CD4-positive, alpha-beta T cell (primary cell): ENCODE measurements at regions not wholly inside any gene's neighbourhood (a gene's known extent, or its start where the extent isn't known, plus 50 kb on each side); places are given as distances from the start of the nearest gene placed in this dataset.

Experiments
- ATAC-seq: fragments of 200-7000 bp; cut with Tn5 transposase; one replicate; pipeline ENCODE4 v1.10.0; 2022; ENCODE audit warnings: mild to moderate bottlenecking; ENCODE audit not compliant: poor library complexity
- CTCF ChIA-PET: fragments of 350-600 bp; sonication (Branson Sonifier 250); formaldehyde crosslinking; loops from one replicate; lab custom pipeline; 2021; ENCODE audit warnings: antibody characterized with exemption, inconsistent platforms; lab: Charles Lee
- POLR2A ChIA-PET: fragments of 350-600 bp; sonication (Branson Sonifier 250); formaldehyde crosslinking; loops from one replicate; lab custom pipeline; 2021; ENCODE audit warnings: antibody characterized with exemption, inconsistent platforms; lab: Charles Lee
- DNase-seq, 14 experiments: peaks; one replicate each; pipeline ENCODE4 v3.0.0-alpha.2; 2013 to 2020; ENCODE audit warnings: mixed read lengths in 2 of 14
- H3K27ac ChIP-seq, 2 donors: one replicate each; pipeline versions ENCODE4 v1.5.1 to v1.7.0; 2013; ENCODE audit warnings: low read length in 2 of 2, low read depth in 1 of 2, mild to moderate bottlenecking in 1 of 2
- H3K27me3 ChIP-seq, 2 experiments: 1 replicate in 1 of 2; 2 replicates in 1 of 2; pipeline versions ENCODE4 v1.6.1 to v1.7.0; 2013; ENCODE audit warnings: low read length in 2 of 2, control low read depth in 1 of 2, mild to moderate bottlenecking in 1 of 2, moderate library complexity in 1 of 2; ENCODE audit not compliant: insufficient read depth in 2 of 2, control insufficient read depth in 1 of 2
- H3K36me3 ChIP-seq: one replicate; pipeline ENCODE4 v1.6.1; 2013; ENCODE audit warnings: low read length, control low read depth; ENCODE audit not compliant: insufficient read depth
- H3K4me1 ChIP-seq: one replicate; pipeline ENCODE4 v1.6.1; 2013; ENCODE audit warnings: low read length, control low read depth; ENCODE audit not compliant: insufficient read depth
- H3K4me3 ChIP-seq: one replicate; pipeline ENCODE4 v1.5.1; 2013; ENCODE audit warnings: mild to moderate bottlenecking, low read length, moderate library complexity
- H3K9me3 ChIP-seq, 2 experiments: 1 replicate in 1 of 2; 2 replicates in 1 of 2; pipeline versions ENCODE4 v1.6.1 to v1.7.0; 2013; ENCODE audit warnings: low read length in 2 of 2, mild to moderate bottlenecking in 2 of 2, control low read depth in 1 of 2, moderate library complexity in 1 of 2; ENCODE audit not compliant: control insufficient read depth in 1 of 2, insufficient read depth in 1 of 2
- H3K27ac Mint-ChIP-seq: one replicate; pipeline ENCODE4 v1.8.0; 2020; ENCODE audit warnings: mixed read lengths
- H3K27me3 Mint-ChIP-seq: one replicate; pipeline ENCODE4 v1.8.0; 2021; ENCODE audit warnings: mixed read lengths
- H3K36me3 Mint-ChIP-seq: one replicate; pipeline ENCODE4 v1.8.0; 2021; ENCODE audit warnings: low read depth, mixed read lengths
- H3K4me1 Mint-ChIP-seq: one replicate; pipeline ENCODE4 v1.8.0; 2021; ENCODE audit warnings: low read depth, mixed read lengths
- H3K4me3 Mint-ChIP-seq: one replicate; pipeline ENCODE4 v1.8.0; 2020; ENCODE audit warnings: mild to moderate bottlenecking, mixed read lengths
- H3K9me3 Mint-ChIP-seq: one replicate; pipeline ENCODE4 v1.8.0; 2020; ENCODE audit warnings: mixed read lengths
- intact Hi-C, 2 experiments: fragments of 100-400 bp; cut with DNase I in 1 of 2; cut with micrococcal nuclease in 1 of 2; formaldehyde crosslinking; loops; one replicate each; pipeline versions ENCODE4 v1.15.1 to v1.9.0; 2023 to 2025; cut with DNase I, micrococcal nuclease
- TF ChIP-seq, protein P1 (sequence below): fragments of 200-600 bp; IDR thresholded peaks from one replicate; pipeline ENCODE4 v1.8.0; 2022; ENCODE audit warnings: antibody characterized with exemption, mild to moderate bottlenecking

- H3K4me3 Mint-ChIP-seq = no peak overlapping the region
- Histone ChIP-seq H3K27ac (no peak overlapping the region), H3K4me1 (no peaks in the 10 kb centered on the region), H3K27me3 (no peaks in the 10 kb centered on the region), H3K4me3 (no peak overlapping the region), H3K9me3 (peaks cover 0 to 22% of the 10 kb centered on the region in 2 experiments), H3K36me3 (no peaks in the 10 kb centered on the region)
- intact Hi-C loops = no loop called here
- no peaks in the 10 kb centered on the region for H3K27me3 Mint-ChIP-seq
- CTCF ChIA-PET = no interaction called here
- ATAC-seq = no peak
- TF ChIP-seq, protein P1, sequence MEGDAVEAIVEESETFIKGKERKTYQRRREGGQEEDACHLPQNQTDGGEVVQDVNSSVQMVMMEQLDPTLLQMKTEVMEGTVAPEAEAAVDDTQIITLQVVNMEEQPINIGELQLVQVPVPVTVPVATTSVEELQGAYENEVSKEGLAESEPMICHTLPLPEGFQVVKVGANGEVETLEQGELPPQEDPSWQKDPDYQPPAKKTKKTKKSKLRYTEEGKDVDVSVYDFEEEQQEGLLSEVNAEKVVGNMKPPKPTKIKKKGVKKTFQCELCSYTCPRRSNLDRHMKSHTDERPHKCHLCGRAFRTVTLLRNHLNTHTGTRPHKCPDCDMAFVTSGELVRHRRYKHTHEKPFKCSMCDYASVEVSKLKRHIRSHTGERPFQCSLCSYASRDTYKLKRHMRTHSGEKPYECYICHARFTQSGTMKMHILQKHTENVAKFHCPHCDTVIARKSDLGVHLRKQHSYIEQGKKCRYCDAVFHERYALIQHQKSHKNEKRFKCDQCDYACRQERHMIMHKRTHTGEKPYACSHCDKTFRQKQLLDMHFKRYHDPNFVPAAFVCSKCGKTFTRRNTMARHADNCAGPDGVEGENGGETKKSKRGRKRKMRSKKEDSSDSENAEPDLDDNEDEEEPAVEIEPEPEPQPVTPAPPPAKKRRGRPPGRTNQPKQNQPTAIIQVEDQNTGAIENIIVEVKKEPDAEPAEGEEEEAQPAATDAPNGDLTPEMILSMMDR = no peak
- no peaks in the 10 kb centered on the region for H3K4me1 Mint-ChIP-seq
- no peak overlapping the region for H3K27ac Mint-ChIP-seq
- peaks cover 4% of the 10 kb centered on the region for H3K9me3 Mint-ChIP-seq
- no peaks in the 10 kb centered on the region for H3K36me3 Mint-ChIP-seq
- no peak for DNase-seq
- POLR2A ChIA-PET = no interaction called here
These were observed 339.8 kb downstream of the GABRB3 start for GRCh38 chr15:26433060-26433459.

- TF ChIP-seq, protein P1 = no peak
- H3K36me3 ChIP-seq = no peaks in the 10 kb centered on the region
- ChIA-PET CTCF (no interaction called here), POLR2A (no interaction called here)
- no peaks in the 10 kb centered on the region for H3K27me3 ChIP-seq
- no peak overlapping the region for H3K4me3 Mint-ChIP-seq
- intact Hi-C loops = no loop called here
- H3K27ac Mint-ChIP-seq = no peak overlapping the region
- DNase-seq = no peak
- no peak for ATAC-seq
- H3K36me3 Mint-ChIP-seq = no peaks in the 10 kb centered on the region
- no peaks in the 10 kb centered on the region for H3K27me3 Mint-ChIP-seq
- H3K4me1 Mint-ChIP-seq = no peaks in the 10 kb centered on the region
- no peaks in the 10 kb centered on the region for H3K4me1 ChIP-seq
- no peaks in the 10 kb centered on the region for H3K9me3 ChIP-seq
- no peak overlapping the region for H3K4me3 ChIP-seq
- H3K27ac ChIP-seq = no peak overlapping the region
- peaks cover 17% of the 10 kb centered on the region for H3K9me3 Mint-ChIP-seq
These were observed 351.8 kb downstream of the GABRB3 start for GRCh38 chr15:26421065-26421464.

- Mint-ChIP-seq H3K4me3 (no peak overlapping the region), H3K9me3 (no peaks in the 10 kb centered on the region), H3K4me1 (no peaks in the 10 kb centered on the region), H3K36me3 (no peaks in the 10 kb centered on the region), H3K27me3 (no peaks in the 10 kb centered on the region), H3K27ac (no peak overlapping the region)
- TF ChIP-seq, protein P1 = no peak
- POLR2A ChIA-PET = no interaction called here
- DNase-seq (no peak), ATAC-seq (no peak)
- Histone ChIP-seq H3K4me3 (no peak overlapping the region), H3K36me3 (no peaks in the 10 kb centered on the region), H3K27ac (no peak overlapping the region), H3K4me1 (no peaks in the 10 kb centered on the region), H3K9me3 (peaks cover 0 to 13% of the 10 kb centered on the region in 2 experiments), H3K27me3 (no peaks in the 10 kb centered on the region)
- intact Hi-C loops = no loop called here
- CTCF ChIA-PET = no interaction called here
These were observed 377.2 kb downstream of the GABRB3 start for GRCh38 chr15:26395624-26396023.
